ENCODE measurements at regions not wholly inside any gene's neighbourhood (a gene's known extent, or its start where the extent isn't known, plus 50 kb on each side); places are given as distances from the start of the nearest gene placed in this dataset.

GRCh38 chr17:36858119-36859002 is 78.9 kb upstream of the LHX1 start:
- DNase-seq (ENCODE audit: low spot score in 2 of 2) (no peak), FAIRE-seq (no peak)

- no peak for DNase-seq (ENCODE audit: low spot score in 2 of 2)
- FAIRE-seq: no peak
Measured at GRCh38 chr17:36859003-36859300, 78.3 kb upstream of the LHX1 start.

DNA sequence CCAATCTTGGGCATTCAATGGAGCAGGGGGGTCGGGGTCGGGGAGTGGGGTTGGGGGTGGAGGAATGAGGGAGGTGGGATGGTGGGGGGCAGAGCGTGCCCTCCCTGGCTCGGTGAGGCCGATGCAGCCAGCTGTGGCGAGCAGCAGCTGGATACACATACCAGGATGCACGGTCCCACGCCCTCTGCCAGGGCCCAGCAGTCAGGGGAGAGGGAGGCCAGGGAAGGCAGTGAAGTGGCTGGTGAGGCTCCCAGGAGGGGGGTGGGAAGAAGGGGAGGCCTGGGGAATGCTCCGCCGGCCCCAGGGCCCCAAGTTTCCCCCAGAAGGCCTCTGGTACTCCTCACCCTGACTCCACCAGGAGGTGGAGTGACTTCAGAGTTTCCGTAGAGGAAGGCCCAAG is 77.6 kb upstream of the LHX1 start:
- DNase-seq (ENCODE audit: low spot score in 2 of 2): no peak
- FAIRE-seq: no peak

DNA sequence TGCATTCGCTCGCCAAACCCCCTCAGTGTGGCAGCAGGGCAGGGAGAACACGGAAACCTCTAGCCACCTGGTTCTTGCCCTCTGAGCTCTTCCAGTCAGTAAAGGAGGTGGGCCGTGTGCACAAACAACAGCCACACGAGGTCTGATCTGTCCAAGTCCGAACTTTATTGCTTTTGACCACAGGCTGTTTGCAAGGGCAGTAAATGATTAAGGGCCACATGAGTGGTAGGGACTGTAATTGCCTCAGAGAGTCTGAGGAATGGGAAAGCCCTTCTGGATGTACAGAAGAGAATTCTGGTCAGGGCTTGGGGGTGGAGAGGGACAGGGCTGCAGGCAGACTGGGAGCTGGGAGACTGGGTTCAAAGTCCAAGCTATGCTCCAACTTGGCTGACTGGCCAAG is 75.7 kb upstream of the LHX1 start:
- FAIRE-seq: no peak
- DNase-seq (ENCODE audit: low spot score in 2 of 2): no peak

GRCh38 chr17:36862116-36862920 is 75.0 kb upstream of the LHX1 start:
- FAIRE-seq: no peak
- DNase-seq (ENCODE audit: low spot score in 2 of 2): no peak

DNA sequence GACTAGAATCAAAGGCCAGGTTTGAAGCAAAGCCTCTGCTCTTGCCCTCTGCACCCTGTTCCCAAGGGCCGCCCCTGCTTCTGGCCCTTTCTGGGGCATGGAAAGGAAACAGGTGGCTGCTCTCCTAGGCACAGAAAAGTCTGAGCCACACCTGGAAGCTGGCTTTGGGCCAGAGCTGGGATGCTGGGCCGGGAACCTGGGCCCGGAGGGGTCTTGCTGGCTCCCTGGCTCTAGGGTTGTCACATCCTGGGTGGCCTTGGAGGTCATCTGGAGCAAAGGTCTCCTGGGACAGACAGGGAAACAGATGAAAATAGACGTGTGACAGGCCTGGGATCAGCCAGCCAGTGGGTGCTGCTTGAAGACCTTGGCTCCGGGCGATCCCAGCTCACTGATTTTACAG is 74.1 kb upstream of the LHX1 start:
- DNase-seq (ENCODE audit: low spot score in 2 of 2) (no peak), FAIRE-seq (no peak)

DNA sequence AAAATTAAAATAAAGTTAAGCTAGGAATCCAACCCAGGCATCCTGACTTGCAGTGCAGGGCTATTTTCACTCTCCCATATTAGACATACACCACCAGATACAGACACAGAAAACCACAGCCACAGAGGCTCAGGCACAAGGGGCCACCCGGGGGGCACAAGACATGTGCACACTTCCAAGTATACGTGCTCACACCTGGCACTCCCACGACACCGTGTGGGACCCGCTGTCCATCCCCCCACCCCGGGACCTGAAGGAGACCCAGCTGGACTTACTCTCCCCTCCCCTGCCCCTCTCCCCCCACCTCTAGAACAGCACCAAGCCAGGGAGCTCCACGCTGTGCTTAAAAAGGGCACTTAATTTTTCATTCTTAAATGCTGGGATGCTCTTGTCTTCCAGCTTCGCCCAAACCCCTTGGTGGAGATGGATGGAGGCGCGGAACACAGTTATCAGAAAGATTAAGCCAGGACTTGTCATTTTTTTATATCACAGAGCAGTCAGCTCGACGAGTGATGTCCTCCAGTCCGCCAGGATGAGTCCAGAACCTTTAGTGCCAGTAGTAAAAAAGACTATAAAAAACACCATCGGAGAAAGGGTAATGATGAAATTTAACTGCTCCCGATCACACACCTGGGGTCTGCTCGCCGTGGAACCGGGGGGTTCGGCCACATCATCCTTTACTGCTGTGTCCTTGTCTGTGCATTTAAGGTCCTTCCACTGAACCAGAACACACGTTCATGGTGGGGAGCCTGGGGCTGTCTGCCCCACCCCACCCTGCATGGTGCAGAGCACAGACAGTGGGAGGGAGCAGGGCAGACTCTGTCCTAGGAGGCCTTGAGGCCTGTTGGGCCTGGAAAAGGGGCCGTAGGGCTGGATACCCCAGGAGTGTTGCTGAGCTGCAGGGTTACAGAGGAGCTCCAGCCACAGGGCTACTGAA is 73.3 kb upstream of the LHX1 start:
- DNase-seq (ENCODE audit: low spot score in 2 of 2) (no peak), FAIRE-seq (no peak)

DNA sequence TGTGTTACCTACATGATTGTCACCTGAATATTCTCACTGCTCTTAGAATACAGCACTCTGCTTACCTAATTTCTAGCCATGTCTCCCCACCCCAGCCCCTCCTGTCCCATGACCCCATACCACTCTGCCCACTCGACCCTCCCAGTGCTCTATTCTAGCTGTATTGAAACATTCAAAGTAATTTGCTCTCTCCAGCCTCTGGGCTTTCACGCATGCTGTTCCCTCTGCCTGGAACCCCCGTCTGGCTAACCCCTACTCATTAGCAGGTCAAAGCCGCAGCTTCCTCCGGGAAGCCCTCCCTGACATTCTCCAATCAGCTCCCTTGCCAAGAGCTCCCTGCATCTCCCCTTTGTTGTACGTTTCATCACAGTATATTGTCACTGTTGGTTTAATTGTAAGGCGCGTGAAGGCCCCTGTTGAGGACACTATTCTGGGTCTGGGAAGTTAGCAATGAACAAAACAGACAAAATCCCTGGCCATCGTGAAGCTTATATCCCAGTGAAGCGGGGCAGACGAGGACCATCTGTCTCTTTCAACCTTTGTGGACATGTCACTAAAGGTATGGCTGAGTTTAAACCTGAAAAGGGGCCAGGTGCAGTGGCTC is 72.3 kb upstream of the LHX1 start:
- no peak for DNase-seq (ENCODE audit: low spot score in 2 of 2)
- no peak for FAIRE-seq

- no peak for FAIRE-seq
- DNase-seq (ENCODE audit: low spot score in 2 of 2): no peak
Measured at GRCh38 chr17:36867716-36868341, 69.4 kb upstream of the LHX1 start.

GRCh38 chr17:36868777-36869176 is 68.5 kb upstream of the LHX1 start:
- DNase-seq (ENCODE audit: low spot score in 2 of 2) (no peak), FAIRE-seq (no peak)

- FAIRE-seq: no peak
- no peak for DNase-seq (ENCODE audit: low spot score in 2 of 2)
Measured at GRCh38 chr17:36869441-36869840, 67.8 kb upstream of the LHX1 start.

- DNase-seq (ENCODE audit: low spot score in 2 of 2): no peak
- no peak for FAIRE-seq
Measured at GRCh38 chr17:36869856-36870719, 67.2 kb upstream of the LHX1 start.

DNA sequence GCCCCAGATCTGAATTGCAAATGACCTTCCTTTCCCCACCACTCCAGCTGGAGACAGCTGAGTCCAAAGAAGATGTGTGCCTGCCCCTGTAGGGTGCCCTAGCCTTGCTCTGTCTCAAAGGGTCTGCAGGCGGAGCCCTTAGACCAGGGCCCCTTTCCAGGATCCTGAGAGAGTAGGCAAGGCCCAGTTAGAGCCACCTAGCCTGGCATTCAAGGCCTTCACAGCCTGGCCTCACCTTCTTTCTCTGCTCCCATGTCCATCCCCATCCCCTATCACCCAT is 66.6 kb upstream of the LHX1 start:
- no peak for FAIRE-seq

GRCh38 chr17:36875698-36876293 is 61.5 kb upstream of the LHX1 start:
- no peak for FAIRE-seq
- DNase-seq (ENCODE audit: low spot score in 2 of 2): no peak

More for the DNA sequence above, 66.6 kb upstream of the LHX1 start:
- no peak for DNase-seq (ENCODE audit: low spot score in 2 of 2)

DNA sequence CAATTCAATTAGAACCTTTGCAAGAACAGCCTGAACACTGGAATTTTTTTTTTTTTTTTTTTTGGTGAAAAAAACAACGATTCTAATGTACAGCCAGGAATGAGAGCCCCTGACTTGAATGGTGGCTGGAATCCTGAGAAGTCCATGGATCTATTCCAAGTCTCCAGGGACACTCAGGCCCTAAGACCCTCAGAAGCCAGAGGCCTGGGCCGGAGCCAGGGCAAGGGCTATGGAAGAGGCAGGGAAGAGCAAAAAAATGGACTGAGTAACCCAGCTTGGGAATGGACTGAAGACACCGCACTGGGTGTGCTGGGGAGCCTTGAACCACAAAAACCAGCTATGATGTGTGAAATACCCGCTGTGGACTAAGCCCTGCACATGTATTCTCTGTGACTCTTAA is 60.3 kb upstream of the LHX1 start:
- DNase-seq (ENCODE audit: low spot score in 2 of 2): no peak
- no peak for FAIRE-seq

DNA sequence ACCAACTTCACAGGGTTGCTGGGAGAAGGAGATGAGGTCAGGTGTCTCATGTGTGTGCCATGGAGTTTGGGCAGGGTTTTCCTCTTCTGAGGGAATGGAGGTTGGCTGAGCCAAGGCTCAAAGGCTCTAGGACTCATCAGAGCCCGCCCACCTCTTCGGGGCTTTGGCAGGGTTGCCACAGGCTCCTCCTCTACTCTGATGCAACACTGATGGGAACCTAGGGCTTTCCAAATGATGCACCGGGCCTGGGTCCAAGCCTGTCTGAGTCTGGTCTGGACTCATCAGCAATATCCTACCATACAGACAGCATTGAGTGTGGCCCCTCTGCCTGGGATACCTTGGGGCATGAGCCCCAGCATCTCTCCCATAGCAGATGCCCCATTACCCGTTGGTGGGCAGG is 59.5 kb upstream of the LHX1 start:
- FAIRE-seq: no peak
- DNase-seq (ENCODE audit: low spot score in 2 of 2): no peak

DNA sequence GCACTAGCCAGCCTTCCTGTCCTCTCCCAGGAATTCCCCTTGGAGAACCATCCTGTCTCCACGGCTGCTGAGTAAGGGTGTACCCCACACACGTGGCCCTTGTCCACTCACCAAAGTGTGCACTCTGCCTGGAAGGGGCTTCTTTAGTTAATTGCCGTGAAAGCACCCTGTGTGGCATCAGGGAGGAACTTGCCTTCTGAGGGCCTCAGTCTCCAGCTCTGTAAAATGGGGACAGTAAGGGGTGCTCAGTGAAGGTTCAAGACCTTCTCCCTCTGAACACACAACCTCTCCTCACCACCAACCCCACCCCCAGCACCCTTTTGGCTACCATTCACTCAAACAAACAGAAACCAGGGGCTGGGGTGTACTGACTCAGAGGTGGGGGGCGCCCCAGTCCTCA is 59.1 kb upstream of the LHX1 start:
- DNase-seq (ENCODE audit: low spot score in 2 of 2) (no peak), FAIRE-seq (no peak)

DNA sequence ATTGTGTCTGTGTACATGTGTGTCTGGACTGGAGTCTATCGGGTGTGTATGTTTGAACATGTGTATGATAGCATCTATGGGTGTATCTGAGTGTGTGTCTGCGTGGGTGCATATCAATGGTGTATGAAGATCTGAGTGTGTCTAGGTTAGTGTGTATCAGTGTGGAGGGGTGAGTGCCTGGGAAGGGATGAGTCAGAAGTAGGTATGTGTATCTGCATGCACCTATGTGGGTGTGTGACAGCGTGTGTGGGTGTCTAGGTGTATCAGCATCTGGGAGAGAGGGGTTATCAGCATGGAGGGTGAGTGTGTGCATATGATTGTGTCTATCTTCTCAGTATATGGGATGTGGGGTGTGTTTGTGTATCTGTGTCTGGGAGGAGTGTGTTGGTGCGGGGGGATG is 58.2 kb upstream of the LHX1 start:
- no peak for FAIRE-seq
- no peak for DNase-seq (ENCODE audit: low spot score in 2 of 2)

- FAIRE-seq (no peak), DNase-seq (ENCODE audit: low spot score in 2 of 2) (no peak)
Measured at GRCh38 chr17:36879624-36880131, 57.6 kb upstream of the LHX1 start.

Measured in frontal cortex (tissue), 3 donors.